K562 (cell line): ENCODE measurements at regions not wholly inside any gene's neighbourhood (a gene's known extent, or its start where the extent isn't known, plus 50 kb on each side); places are given as distances from the start of the nearest gene placed in this dataset.

Experiments
- AFF1 ChIP-seq, 2 experiments: fragments of 450-650 bp; IDR thresholded peaks; 2 replicates each; pipeline ENCODE4 v1.6.1; 2018; ENCODE audit warnings: mild to moderate bottlenecking in 2 of 2, low read depth in 1 of 2; ENCODE audit not compliant: partially characterized antibody in 2 of 2
- BCL6 ChIP-seq: fragments of 250-450 bp; sonication (Bioruptor Pico); IDR thresholded peaks from 2 replicates; pipeline ENCODE4 v1.4.0; 2020
- CTCF ChIP-seq, 3 experiments: IDR thresholded peaks in 2 of 3; conservative IDR thresholded peaks in 1 of 3; 2 replicates each; pipeline ENCODE4 v1.5.1; 2011 to 2012; ENCODE audit warnings: low read length in 3 of 3, mild to moderate bottlenecking in 3 of 3, control low read depth in 2 of 3, improper control_type of control experiment in 1 of 3, inconsistent platforms in 1 of 3, low read depth in 1 of 3, mixed read lengths in 1 of 3, moderate library complexity in 1 of 3; ENCODE audit not compliant: insufficient read depth in 2 of 3
- IFI16 ChIP-seq: fragments of 250-450 bp; sonication (Bioruptor Pico); IDR thresholded peaks from 2 replicates; pipeline ENCODE4 v2.1.2; 2022; ENCODE audit warnings: mild to moderate bottlenecking, inconsistent platforms

- TF ChIP-seq CTCF (IDR thresholded peaks at IDR 0.05 in 2 of 3, conservative IDR thresholded peaks at IDR 0.05 in 1 of 3; ENCODE audit: insufficient read depth in 2 of 3, low read depth in 1 of 3, low read length in 3 of 3) (no peak), AFF1 (IDR thresholded peaks at IDR 0.05; ENCODE audit: low read depth in 1 of 2, partially characterized antibody in 2 of 2) (no peak), BCL6 (CRISPR knock-in tag) (no peak), IFI16 (no peak)
Measured at GRCh38 chr5:74288038-74288437, 352.5 kb downstream of the ENC1 start.
